GM12864 (cell line): ENCODE measurements at regions not wholly inside any gene's neighbourhood (a gene's known extent, or its start where the extent isn't known, plus 50 kb on each side); places are given as distances from the start of the nearest gene placed in this dataset.

Experiments used
- DNase-seq: peaks from one replicate; pipeline ENCODE4 v3.0.0-alpha.2; 2011; ENCODE audit warnings: low read depth
- H3K4me3 ChIP-seq: 2 replicates; pipeline ENCODE4 v1.5.1; 2011; ENCODE audit warnings: mild to moderate bottlenecking, low read depth, low read length, control low read depth
- TF ChIP-seq, protein P1 (sequence below): IDR thresholded peaks from 2 replicates; pipeline ENCODE4 v1.5.1; 2011; ENCODE audit warnings: low read depth, mild to moderate bottlenecking, moderate library complexity, low read length, control low read depth, inconsistent platforms; ENCODE audit errors: missing control alignments

DNA sequence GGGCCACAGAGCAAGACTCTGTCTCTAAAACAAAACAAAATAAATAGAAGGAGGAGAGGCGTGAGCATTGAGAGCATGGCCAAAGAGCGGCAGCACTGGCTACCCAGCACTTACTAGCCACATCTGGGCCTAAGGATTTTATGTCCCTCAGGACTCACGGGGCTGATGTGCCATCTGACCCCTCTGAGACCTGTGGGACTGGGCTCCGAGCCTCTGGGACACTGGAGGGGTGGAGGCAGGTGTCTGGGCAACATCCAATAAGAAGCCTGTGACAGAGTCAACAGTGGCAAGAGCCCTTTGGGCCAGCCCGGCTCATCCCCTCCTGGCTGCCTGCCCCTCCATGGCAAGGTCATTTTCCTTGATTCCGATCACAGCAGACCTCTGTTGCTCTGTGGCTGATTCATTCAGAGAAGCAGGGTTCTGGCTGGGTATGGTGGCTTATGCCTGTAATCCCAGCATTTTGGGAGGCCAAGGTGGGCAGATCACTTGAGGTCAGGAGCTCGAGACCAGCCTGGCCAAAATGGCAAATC, 60.7 kb downstream of the RRM2 start:
- TF ChIP-seq, protein P1, sequence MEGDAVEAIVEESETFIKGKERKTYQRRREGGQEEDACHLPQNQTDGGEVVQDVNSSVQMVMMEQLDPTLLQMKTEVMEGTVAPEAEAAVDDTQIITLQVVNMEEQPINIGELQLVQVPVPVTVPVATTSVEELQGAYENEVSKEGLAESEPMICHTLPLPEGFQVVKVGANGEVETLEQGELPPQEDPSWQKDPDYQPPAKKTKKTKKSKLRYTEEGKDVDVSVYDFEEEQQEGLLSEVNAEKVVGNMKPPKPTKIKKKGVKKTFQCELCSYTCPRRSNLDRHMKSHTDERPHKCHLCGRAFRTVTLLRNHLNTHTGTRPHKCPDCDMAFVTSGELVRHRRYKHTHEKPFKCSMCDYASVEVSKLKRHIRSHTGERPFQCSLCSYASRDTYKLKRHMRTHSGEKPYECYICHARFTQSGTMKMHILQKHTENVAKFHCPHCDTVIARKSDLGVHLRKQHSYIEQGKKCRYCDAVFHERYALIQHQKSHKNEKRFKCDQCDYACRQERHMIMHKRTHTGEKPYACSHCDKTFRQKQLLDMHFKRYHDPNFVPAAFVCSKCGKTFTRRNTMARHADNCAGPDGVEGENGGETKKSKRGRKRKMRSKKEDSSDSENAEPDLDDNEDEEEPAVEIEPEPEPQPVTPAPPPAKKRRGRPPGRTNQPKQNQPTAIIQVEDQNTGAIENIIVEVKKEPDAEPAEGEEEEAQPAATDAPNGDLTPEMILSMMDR: no peak
- DNase-seq: no peak
- H3K4me3 ChIP-seq: no peak overlapping the region

DNA sequence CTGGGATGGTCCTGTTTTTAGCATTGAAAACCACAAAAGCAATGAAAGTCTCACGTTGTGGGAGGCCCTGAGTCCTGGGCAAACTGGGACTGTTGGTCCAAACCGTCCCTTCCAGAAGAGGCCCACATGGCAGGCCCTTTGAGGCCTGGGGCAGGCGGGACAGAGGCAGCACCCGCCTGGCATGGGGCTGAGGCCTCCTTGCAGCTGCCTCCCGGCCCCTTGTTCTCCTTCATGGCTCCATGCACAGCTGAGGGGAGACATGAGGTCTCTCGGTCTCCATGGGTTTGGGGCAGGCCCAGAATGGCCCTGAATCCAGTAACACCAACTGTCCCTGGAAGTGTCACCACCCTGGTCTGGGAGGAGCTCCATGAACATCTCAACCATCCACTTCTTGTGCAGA, 61.9 kb downstream of the RRM2 start:
- no peak overlapping the region for H3K4me3 ChIP-seq
- DNase-seq: no peak
- TF ChIP-seq, protein P1: no peak

DNA sequence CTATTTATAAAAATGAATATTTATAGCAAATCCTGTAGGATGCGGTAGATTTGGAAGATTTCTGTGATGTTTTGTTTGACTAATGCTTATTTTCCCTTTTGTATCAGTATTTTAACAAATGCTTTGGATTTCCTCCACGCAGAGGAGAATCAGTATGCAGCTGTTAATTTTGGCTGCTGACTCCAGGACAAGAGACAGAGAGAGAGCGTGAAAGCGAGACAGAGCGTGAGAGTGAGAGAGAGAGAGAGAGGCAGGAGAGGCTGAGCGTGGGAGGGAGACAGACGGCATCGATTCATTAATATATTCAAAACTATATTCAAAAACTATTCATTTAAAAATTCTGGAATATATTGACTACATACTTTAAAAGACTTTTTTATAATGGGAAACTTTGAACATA, 62.5 kb downstream of the RRM2 start:
- TF ChIP-seq, protein P1: no peak
- H3K4me3 ChIP-seq: no peak overlapping the region
- DNase-seq: no peak

DNA sequence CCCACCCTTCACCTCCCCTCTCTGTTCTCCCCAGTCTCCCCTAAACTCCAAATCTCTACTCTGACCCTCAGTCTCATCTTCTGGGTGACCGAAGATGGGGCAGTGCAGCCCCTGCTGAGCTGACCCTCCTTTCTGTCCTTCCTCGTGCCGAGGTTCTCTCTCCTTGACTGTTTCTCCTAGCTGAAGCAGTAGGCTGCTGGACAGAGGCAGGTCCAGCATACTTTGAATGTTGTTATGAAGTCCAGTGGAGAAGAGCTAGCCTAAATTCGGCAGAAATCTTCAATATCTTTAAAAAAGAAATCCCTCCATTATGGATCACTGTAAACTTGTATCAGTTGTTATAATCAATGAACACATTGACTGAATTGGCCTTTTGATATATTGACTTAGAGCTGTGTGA, 63.2 kb downstream of the RRM2 start:
- no peak overlapping the region for H3K4me3 ChIP-seq
- TF ChIP-seq, protein P1: no peak
- DNase-seq: no peak

DNA sequence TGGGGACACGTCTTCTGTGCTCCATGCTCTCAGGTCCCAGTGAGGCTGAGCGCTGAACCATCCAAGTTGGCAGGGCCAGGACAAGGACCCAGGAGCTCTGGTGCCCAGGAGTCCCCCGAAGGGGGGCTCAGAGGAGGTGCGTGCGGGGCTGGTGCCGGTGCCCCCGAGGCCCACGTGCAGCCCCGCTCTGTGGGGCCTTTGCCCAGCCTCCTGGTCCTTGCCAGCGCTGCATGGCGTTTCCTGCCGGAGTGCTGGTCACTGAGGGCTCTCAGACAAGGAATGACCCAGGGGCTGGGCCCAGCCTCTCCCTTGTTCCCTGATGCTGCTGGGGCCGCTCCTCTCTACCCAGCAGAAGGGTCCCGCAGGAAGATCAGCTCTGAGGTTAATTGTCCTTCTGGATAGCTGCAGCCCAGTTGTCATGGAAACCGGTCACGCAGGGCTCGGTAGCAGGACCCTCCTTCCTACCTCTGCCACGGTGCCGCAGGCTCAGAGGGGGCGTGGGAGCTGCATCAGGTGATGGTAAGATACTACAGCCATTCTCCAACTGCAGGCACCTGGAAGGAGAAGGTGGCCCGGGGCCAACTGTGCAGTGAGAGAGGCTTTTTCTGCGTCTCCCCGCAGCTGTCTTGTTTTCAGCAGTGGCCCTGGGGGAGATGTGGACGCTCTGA, 64.5 kb downstream of the RRM2 start:
- DNase-seq: no peak

DNA sequence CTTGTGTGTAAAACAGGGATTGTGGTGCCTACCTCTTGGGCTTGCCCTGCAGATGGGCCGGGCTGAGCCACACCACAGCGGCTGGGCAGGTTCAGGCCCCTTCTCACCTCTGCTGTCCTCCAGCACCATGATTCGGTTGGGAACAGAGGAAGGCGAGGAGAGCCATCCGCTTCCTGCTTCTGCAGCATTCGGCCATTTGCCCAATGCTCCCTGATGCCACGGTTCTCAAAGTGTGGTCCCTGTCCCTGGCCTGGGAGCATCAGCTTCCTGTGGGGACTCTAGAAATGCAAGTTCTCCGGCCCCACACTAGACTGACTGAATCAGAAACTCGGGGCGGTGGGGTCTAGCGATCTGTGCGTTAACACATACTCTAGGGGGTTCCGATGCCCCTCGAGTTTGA, 65.1 kb downstream of the RRM2 start:
- TF ChIP-seq, protein P1: no peak
- no peak for DNase-seq
- H3K4me3 ChIP-seq: no peak overlapping the region

More for the DNA sequence above, 64.5 kb downstream of the RRM2 start:
- TF ChIP-seq, protein P1: no peak
- no peak overlapping the region for H3K4me3 ChIP-seq

DNA sequence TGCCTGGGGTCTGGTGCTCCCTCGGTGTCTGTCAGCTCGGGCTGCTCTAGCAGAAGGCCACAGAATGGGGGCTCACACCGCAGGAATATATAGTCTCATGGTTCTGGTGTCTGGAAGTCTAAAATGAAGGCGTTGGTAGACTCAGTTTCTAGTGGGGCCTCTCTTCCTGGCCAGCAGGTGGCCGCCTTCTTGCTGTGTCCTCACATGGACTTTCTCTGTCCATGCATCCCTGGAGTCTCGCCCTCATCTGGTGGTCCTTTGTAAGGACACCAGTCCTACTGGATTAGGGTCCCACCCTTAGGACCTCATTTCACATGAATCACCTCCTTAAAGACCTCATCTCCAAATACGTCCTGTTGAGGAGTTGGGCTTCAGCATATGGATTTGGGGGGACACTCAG, 65.7 kb downstream of the RRM2 start:
- H3K4me3 ChIP-seq: no peak overlapping the region
- no peak for DNase-seq
- TF ChIP-seq, protein P1: no peak
